Esophagus mucosa (tissue), 1 donor: ENCODE measurements at regions not wholly inside any gene's neighbourhood (a gene's known extent, or its start where the extent isn't known, plus 50 kb on each side); places are given as distances from the start of the nearest gene placed in this dataset.
"Not testable (repeated sequence)": the region's sequence is repeated elsewhere in the genome, so short reads cannot be mapped to it uniquely, and the experiment has no call there.

ENCODE experiments used
- ATAC-seq: fragments of 200-7000 bp; cut with Tn5 transposase; one replicate; pipeline ENCODE4 v1.9.1; 2020
- donor health status: DM: yes; HTN: yes; CAD: no.

DNA sequence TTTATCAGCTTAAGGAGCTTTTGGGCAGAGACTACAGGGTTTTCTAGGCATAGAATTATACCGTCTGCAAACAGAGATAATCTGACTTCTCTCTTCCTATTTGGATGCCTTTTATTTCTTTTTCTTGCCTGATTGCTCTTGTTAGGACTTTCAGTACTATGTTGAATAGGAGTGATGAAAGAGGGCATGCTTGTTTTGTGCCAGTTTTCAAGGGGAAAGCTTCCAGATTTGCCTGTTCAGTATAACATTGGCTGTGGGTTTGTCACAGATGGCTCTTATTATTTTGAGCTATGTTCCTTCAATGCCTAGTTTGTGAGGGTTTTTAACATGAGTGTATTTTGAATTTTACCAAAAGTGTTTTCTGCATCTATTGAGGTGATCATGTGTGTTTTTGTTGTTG is 192.8 kb upstream of the PHACTR1 start:
- no peak for ATAC-seq

DNA sequence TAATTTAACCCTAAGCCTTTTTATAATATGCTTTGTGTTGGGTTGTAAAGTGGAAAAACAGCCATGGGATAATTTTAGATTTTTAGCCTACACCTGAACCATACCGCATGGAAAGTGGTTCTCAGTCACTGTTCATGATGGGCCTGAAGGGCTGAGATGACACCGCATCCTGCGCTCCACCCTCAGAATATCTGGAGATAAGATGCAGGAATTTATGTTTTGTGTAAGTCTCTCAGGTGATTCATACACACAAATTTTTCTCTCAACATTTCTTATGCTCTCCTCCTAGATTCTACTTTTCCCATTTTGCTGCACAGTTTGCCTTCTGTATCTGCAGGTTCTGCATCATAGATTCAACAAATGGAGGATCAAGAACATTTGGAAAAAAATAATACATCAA is 191.3 kb upstream of the PHACTR1 start:
- no peak for ATAC-seq

DNA sequence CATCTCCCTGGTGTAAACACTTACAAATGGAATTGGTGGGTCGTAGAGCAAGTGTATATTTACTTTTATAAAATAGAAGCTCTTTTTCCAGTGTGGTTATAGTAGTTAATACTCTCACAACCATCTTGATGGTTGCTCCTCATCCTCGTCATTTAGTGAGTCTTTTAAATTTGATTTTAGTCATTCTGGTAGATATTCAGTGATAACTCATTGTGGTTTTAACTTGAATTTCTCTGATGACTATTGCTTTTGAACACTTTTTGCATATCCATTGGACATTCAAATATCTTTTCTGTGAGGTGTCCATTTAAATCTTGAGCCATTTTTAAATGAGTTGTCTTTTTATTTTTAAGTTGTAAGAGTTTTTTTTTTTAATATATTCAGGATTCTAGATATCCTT is 189.2 kb upstream of the PHACTR1 start:
- ATAC-seq = no peak

DNA sequence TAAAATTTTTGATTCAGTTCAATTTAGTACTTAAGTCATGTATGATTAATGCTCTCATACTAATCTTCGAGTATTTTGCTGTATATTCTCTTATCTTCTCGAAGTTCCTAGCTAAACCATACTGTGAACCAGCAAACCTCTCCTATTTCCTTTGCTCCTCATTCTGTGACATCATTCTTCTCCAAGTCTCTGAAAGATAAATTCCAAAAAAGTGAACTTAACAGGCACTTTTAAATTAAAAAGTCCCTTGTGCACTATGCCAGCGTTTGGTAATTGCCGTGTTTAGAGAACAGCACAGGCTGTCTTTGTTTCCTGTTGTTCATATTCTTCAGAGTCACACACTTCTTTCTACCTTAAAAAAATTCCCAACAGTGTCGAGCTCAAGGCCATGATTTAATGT is 188.4 kb upstream of the PHACTR1 start:
- ATAC-seq = no peak

DNA sequence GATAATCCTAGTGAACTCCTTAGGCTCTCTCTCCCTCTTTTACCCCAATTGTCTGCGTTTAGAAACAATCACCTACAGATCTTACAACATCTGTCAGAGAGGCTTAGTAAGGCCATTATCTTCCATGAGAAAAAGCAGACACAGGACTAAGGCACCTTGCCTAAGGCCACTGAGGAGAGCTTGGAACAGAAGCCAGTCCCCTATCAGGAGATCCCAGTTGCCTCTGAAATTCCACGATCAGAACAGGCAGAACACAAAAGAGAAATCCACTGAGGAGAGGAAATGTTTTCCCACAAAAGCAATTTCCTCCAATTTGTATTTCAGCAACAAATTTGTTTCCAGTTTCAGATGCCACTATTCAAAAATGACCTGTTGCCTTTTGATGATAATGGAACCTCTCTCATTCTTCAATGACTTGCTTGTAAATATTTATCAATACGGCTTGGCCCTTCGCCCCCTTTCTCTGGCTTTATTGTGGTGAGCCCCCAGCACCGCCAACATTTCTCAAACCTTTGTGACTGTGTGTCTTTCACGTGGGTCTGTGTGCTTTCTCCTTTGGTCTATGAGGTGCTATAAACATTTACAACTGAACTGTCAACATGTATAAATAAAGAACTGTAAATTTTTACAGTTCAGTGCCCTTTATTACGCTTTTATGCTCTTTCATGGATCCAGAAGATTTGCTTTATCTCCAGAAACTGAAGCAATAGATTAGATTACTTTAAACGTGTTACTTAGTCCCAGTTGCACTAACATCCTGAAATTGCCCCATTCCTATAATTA is 187.8 kb upstream of the PHACTR1 start:
- no peak for ATAC-seq

DNA sequence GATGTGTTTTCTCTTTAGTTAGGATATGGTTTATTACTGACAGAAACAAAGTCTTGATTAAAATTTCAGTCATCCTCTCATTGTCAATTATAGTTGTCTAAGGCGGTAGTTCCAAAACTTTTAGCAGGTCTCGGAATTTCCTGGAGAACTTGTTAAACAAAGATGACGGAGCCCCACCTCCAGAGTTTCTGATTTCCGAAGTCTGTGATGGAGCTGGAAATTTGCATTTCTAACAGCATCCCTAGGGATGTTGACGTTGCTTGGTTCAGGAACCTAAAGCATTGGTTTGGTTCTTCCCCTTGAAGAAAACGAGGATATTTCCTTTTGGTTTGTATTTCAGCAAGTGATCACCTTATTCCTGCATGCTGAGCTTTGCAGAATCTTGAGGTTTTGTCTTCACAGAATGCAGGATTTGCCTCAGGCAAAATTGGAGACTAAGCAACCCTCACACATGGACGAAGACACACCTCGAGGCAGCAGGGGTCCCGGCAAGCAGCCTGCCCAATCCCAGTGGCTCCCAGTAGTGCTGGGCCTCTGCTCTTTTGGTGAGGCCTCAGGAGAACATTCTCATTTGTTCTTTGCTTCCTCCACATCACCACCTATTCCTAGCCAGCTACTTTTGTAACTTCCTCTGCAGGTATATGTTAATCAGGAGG is 187.1 kb upstream of the PHACTR1 start:
- ATAC-seq = no peak

DNA sequence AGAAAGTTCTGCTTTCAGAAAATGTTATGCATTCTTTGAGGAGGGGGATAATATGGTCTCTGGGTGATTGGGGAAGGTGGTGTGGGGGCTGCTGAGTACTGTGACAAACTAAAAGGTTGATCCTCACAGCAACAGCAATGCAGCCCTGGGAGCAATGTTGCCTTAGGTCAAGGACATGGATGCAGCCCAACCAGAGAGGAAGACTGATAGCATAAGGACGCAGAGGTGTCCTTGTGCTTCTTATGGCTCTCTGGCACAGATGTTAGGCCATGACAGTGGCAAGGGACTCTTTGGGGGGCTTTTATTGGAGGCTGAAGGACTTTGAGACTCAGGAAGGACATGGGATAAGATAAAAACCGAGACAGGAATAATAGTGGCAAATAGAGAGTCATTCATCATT is 186.2 kb upstream of the PHACTR1 start:
- ATAC-seq = no peak

DNA sequence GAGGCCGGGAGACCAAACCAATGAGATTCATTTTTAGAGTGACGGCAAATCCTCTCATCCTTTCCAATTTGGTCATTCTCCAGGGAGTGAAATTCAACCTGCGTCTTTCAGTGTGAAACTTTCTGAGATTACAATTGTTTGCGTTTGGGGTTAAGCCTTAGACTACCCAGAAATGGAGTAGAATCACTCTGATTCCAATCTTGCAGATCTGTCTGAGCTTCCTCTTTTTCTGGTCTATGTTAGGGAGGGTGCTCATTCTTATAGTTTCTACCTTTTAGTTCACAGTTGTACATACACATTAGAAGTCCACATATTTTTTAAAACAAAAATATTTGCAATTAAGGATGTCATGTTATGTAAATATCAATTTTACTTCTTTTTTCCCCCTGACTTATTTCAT is 183.0 kb upstream of the PHACTR1 start:
- ATAC-seq = no peak

DNA sequence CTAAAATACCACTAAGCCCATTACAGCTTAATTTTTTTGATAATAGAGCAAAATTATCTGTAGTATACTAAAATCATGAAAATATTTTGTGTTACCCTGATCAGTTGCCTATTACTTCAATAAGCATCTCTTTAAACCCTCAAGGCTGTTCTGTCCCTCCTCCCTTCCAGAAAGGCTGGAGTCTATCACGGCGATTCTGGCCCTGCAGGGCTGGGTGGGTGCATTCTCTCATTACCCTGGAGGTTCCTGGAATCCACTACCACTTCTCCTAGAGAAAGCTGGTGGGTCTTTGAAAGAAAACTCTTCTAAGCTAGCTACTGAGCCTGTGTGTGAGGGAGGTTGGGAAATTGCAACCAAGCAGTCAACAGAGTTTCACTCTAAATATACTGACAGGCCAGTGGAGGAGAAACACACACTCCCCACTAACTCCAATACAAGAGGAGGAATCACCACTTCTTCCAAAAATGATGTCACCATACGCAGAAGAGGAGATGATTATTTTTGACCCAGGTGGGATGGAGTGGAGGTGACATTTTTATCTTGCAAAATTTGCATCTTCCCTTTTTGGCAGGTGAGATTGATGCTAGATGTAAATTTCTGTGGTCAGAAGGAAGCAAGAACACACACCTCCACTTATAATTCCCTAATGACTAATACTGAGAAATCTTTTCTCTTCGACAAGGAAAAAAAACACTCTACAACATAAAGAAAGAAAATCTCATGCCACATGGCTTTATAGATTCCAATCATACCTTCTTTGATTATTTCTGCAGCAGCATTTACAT is 182.3 kb upstream of the PHACTR1 start:
- no peak for ATAC-seq

DNA sequence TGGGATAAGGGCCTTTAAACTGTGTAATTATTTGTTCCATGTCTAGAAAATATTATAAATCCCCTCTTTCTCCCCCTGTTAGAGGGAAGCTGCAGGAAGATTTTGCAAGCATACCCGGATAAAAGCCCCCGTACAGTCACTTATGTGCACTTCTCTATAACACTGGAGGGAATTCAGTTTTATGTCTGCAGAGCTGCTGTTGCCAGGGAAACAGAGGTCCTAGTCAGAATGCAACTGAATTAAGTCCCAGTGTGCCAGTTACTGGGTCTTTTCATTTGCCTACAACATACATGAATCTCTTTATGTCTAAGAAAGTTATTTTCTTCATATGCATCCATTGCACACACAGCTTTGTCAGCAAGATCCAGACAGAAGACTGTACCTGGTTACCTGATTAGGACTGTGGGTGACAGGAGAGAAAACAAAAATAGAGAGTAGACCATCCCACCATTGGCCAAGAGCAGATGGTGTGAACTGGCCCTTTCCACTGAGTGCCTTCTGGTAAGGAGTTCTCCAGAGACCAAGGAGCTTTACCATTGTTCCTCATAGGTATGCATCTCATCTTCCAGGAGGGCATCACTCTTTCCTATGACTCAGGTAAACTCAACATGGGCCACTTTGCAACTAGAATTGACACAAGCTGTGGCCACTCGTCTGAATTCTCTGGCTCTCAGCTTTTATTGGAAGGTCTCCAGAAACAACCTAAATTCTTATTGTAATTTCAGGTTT is 180.8 kb upstream of the PHACTR1 start:
- ATAC-seq = no peak

DNA sequence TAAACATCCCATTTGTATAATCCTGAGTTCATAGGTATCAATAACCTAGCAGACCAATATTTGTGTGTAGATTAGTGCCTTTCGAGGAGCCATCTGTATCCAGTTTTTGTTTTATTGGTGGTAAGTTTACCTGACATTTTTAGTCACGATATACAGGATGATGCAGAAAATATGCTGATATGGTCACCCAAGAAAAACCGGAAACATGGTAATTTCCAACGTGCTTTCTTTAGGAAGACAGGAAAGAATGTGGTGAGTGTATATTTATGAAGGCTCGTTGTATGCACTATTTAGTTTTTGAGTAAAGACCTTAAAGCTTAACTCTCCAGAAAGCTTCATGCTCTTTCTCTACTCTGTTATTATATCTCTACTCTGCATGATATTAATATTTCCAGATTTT is 180.2 kb upstream of the PHACTR1 start:
- ATAC-seq = no peak

DNA sequence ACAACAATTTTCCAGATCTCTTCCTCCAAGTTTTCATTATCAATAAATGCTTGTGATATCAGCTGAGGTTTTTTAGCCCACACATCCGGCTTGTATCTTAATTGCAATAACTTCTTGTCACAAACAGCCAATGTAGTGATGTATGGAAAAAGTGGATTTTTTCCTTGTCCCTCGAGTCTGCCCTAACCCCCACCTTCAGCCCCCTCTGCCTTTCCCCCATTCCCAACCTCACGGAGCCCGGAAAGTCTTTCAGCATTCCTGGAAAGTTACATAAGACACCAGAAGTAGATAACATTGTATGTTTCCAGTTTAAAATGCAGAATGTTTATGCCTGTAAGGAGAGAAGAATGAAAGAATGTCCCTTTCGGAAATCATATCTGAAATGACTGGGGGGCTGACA is 179.2 kb upstream of the PHACTR1 start:
- no peak for ATAC-seq

DNA sequence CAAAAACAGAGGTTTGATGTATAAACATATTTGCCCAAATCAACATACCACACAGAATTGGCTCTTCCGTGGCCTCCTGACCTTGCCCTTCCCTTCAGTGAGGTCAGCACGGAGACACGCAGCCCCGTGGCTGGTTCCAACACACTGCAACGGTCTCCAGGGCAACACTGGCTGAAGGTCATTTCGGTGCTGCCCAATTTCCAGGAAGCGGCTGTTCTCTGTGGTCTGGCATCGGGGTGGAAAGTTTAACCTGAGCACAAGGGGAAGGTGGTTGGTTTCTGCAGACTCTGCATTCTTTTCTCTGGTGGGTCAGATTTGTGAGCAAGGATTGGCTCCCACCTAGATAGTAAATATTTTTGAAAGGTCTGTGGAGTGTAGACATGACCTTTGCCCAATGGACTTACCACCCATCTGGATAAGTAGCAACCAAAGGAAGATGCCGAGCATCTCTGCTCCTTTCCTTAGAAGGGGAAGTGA is 177.6 kb upstream of the PHACTR1 start:
- no peak for ATAC-seq

DNA sequence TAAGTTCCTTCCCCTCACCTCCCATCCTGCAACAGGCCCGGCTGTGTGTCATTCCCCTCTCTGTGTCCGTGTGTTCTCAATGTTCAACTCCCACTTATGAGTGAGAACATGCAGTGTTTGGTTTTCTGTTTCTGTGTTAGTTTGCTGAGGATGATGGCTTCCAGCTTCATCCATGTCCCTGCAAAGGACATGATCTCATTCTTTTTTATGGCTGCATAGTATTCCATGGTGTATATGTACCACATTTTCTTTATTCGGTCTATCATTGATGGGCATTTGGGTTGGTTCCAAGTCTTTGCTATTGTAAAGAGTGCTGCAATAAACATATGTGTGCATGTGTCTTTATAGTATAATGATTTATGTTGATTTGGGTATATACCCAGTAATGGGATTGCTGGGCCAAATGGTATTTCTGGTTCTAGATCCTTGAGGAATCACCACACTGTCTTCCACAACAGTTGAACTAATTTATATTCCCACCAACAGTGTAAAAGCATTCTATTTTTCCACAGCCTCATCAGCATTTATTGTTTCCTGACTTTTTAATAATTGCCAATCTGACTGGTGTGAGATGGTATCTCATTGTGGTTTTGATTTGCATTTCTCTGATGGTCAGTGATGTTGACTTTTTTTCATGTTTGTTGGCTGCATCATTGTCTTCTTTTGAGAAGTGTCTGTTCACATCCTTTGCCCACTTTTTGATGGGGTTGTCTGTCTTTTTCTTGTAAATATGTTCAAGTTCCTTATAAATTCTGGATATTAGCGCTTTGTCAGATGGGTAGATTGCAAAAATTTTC is 174.1 kb upstream of the PHACTR1 start:
- not testable (repeated sequence) for ATAC-seq

DNA sequence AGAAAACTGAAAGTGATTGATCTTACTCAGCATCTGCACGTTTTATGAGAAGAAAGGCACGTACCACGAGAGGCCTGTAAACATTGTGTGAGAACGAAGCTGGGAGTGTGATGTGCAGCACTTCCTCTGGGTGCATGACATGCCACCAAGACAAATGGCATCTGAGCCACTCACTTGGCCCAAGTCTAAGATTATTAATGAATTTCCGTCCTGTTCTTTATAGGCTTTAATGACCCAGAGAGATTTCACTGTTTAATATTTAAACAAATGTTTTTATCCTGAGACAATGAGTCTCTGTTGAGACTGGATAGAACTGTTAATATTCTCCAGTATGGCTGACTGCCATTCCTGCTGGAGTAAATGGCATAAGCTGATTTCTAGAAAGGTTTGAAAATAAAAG is 172.6 kb upstream of the PHACTR1 start:
- no peak for ATAC-seq

DNA sequence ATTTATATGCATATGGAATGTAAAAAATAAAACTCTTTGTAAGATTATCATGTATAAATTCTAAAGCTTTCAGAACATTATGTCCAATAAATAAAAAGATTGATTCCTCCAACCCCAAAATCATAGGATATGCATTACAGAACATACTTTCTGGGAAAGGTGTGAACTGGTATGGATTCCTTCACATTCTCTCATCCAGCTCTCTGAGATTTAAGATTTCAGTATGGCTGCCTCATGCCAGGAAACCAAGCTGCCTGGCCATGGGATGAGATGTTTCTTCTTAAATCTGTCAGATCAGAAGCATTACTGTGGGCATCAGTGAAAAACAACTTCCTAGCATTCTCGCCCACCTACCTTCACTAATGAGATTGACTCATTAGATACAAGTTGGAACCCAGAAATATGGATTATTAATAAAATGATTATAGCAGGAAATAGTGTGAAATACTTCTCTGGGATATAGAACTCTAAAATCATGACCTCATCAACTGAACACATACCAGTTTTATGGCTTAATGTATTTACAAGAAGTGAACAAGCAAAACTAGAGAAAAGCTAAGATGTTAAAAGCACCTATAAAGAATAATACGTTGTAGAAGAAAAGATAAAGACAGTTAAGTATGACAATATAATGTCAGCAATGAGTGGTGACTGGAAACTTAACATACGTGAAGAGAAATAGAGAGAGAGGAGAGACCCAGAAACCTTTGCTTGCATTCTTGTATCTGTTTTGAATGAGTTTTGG is 171.6 kb upstream of the PHACTR1 start:
- ATAC-seq = no peak

DNA sequence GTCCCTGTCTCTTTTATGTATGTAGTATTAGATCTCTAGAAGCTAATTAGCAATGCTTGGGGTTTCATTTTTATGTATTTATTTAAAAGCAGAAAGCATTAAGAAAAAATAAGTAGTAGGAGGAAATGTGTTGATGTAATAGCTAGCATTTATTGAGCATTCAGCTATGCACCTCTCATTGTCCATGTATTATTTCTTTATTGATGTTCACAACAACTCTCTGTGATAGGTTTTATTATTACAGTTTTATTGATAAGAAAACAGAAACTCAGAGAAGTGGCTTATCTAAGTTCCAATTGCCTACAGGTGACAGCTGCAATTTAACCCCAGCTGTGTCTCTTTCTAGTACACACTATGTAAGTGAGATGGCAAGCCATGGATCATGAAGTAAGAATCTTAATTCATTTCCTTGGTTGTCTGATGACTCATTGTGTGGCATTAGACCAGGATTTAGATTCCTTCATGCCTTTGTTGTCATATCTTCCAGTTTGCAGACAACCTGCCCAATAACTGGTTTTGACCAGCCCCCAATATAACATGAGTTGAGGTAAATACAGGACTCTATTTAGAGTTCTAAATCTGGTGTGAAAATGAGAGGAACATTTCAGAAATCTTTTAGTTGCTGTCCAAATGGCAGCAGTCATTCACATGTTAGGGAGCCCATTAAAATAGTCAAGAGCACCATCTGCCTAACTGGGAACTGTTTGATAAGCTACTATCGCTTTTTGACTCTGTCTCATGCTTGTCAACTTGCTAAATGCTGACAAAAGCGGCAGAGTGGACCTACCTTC is 170.8 kb upstream of the PHACTR1 start:
- peak; percentile 86 for ATAC-seq

DNA sequence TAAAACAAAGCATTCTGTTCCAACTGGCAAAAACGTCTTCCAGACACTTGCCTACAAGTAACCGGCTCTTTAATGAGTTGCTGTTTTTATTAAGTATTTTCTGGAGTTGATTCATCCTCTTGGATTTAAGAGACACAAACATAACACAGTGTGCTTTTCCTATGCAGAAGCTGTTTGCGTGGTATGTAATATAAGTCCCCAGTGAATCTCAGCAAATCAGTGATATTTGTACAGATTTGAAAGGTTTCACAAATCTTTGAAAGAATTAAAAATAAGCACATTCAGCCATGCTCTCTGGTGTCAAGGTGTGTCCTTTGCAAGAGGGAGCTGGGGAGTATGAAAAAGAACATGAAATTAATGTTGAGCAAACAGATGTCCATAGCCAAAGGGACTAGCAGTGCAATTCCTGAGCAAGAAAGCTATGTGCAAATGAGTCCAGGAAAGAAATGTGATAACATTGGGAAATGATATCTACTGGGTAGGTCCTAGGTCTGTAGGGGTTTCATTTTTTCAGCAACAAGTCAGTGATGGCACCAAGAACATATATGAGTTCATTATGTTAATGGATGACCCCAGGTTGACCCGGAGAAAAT is 170.1 kb upstream of the PHACTR1 start:
- no peak for ATAC-seq

DNA sequence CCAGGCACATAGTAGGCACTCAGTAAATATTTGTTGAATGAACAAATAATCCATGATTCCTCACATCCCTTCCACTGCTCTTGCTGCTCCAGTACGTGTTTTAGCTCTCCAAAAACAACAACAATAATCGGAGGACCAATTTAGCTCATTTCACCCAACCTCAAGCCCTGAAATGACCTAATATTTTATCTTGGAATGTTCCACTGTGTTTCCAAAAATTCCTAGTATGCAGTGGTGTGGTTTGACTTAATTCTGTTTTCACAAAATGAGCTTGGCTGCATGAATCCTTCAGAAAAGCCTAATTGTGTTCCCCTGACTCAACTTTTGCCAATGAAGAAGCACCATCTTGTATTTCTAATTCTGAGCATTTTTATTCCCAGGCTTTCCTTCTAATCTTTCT is 168.0 kb upstream of the PHACTR1 start:
- ATAC-seq = no peak

DNA sequence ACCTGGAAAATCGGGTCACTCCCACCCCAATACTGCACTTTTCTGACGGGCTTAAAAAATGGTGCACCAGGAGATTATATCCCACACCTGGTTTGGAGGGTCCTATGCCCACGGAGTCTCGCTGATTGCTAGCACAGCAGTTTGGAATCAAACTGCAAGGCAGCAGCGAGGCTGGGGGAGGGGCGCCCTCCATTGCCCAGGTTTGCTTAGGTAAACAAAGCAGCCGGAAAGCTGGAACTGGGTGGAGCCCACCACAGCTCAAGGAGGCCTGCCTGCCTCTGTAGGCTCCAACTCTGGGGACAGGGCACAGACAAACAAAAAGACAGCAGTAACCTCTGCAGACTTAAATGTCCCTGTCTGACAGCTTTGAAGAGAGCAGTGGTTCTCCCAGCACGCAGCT is 167.1 kb upstream of the PHACTR1 start:
- not testable (repeated sequence) for ATAC-seq
